Neutrophil (primary cell): ENCODE measurements at regions not wholly inside any gene's neighbourhood (a gene's known extent, or its start where the extent isn't known, plus 50 kb on each side); places are given as distances from the start of the nearest gene placed in this dataset.

Source experiments
- H3K27ac ChIP-seq: fragments of 200-600 bp; sonication (generic); 2 replicates; pipeline ENCODE4 v1.5.1; 2016; ENCODE audit warnings: mild to moderate bottlenecking, moderate library complexity
- H3K27me3 ChIP-seq: fragments of 200-600 bp; sonication (generic); 2 replicates; pipeline ENCODE4 v1.6.0; 2016; ENCODE audit warnings: mild to moderate bottlenecking
- H3K36me3 ChIP-seq: fragments of 200-600 bp; sonication (generic); 2 replicates; pipeline ENCODE4 v1.5.1; 2017
- H3K4me1 ChIP-seq, 2 experiments: fragments of 200-600 bp in 1 of 2; sonication (generic) in 1 of 2; 1 replicate in 1 of 2; 2 replicates in 1 of 2; pipeline versions ENCODE4 v1.5.1 to v1.6.1; 2013 to 2016; ENCODE audit warnings: low read depth in 1 of 2, low read length in 1 of 2, mild to moderate bottlenecking in 1 of 2, moderate library complexity in 1 of 2; ENCODE audit not compliant: control insufficient read depth in 1 of 2, insufficient read depth in 1 of 2
- H3K4me3 ChIP-seq, 2 experiments: fragments of 200-600 bp in 1 of 2; sonication (generic) in 1 of 2; 1 replicate in 1 of 2; 2 replicates in 1 of 2; pipeline ENCODE4 v1.5.1; 2013 to 2016; ENCODE audit warnings: low read depth in 1 of 2, low read length in 1 of 2, mild to moderate bottlenecking in 1 of 2, moderate library complexity in 1 of 2
- H3K9me3 ChIP-seq: fragments of 200-600 bp; sonication (generic); 2 replicates; pipeline ENCODE4 v1.5.1; 2016
- CTCF ChIP-seq: fragments of 200-600 bp; sonication (generic); IDR thresholded peaks from 2 replicates; pipeline ENCODE4 v1.5.1; 2016; ENCODE audit warnings: antibody characterized with exemption

- no peak for TF ChIP-seq CTCF
- Histone ChIP-seq H3K27me3 (peaks cover 39% of the 10 kb centered on the region), H3K4me1 (no peaks in the 10 kb centered on the region), H3K36me3 (no peaks in the 10 kb centered on the region), H3K4me3 (no peak overlapping the region), H3K27ac (no peak overlapping the region), H3K9me3 (no peaks in the 10 kb centered on the region)
Measured at GRCh38 chr9:84129529-84129928, 148.9 kb downstream of the RMI1 start.

GRCh38 chr9:84136119-84136868 is 155.7 kb downstream of the RMI1 start:
- TF ChIP-seq CTCF, result no peak
- peaks cover 85% of the 10 kb centered on the region for H3K27me3 ChIP-seq
- peaks cover 6 to 9% of the 10 kb centered on the region in 2 experiments for H3K4me1 ChIP-seq
- no peaks in the 10 kb centered on the region for H3K36me3 ChIP-seq
- no peaks in the 10 kb centered on the region for H3K9me3 ChIP-seq
- H3K27ac ChIP-seq, result no peak overlapping the region
- H3K4me3 ChIP-seq, result no peak overlapping the region

GRCh38 chr9:84137968-84138367 is 157.4 kb downstream of the RMI1 start:
- no peak overlapping the region for H3K27ac ChIP-seq
- H3K4me3 ChIP-seq, result no peak overlapping the region
- no peak for TF ChIP-seq CTCF
- H3K27me3 ChIP-seq, result peaks cover 91% of the 10 kb centered on the region
- peaks cover 6 to 9% of the 10 kb centered on the region in 2 experiments for H3K4me1 ChIP-seq
- no peaks in the 10 kb centered on the region for H3K36me3 ChIP-seq
- H3K9me3 ChIP-seq, result no peaks in the 10 kb centered on the region

GRCh38 chr9:84138541-84138940 is 157.9 kb downstream of the RMI1 start:
- Histone ChIP-seq H3K4me1 (peaks cover 6 to 9% of the 10 kb centered on the region in 2 experiments), H3K27ac (no peak overlapping the region), H3K36me3 (no peaks in the 10 kb centered on the region), H3K27me3 (peaks cover 91% of the 10 kb centered on the region), H3K4me3 (no peak overlapping the region), H3K9me3 (no peaks in the 10 kb centered on the region)
- no peak for TF ChIP-seq CTCF

- Histone ChIP-seq H3K4me1 (peaks cover 6 to 9% of the 10 kb centered on the region in 2 experiments), H3K27ac (no peak overlapping the region), H3K27me3 (peaks cover 85% of the 10 kb centered on the region), H3K4me3 (no peak overlapping the region), H3K9me3 (no peaks in the 10 kb centered on the region), H3K36me3 (no peaks in the 10 kb centered on the region)
- no peak for TF ChIP-seq CTCF
Measured at GRCh38 chr9:84139296-84140070, 158.9 kb downstream of the RMI1 start.
